ENCODE measurements at regions not wholly inside any gene's neighbourhood (a gene's known extent, or its start where the extent isn't known, plus 50 kb on each side); places are given as distances from the start of the nearest gene placed in this dataset.

GRCh38 chrX:139290310-139290709, 240.2 kb upstream of the F9 start:
- DNase-seq (ENCODE audit: low spot score) = no peak

- no peak for DNase-seq (ENCODE audit: low spot score)
These were observed 243.2 kb upstream of the F9 start for GRCh38 chrX:139287155-139287924.

GRCh38 chrX:139286342-139286741, 244.2 kb upstream of the F9 start:
- no peak for DNase-seq (ENCODE audit: low spot score)

GRCh38 chrX:139267851-139268250, 262.7 kb upstream of the F9 start:
- DNase-seq (ENCODE audit: low spot score) = no peak

- DNase-seq (ENCODE audit: low spot score) = no peak
These were observed 284.2 kb upstream of the F9 start for GRCh38 chrX:139246295-139246694.

GRCh38 chrX:139237141-139237540, 293.4 kb upstream of the F9 start:
- no peak for DNase-seq (ENCODE audit: low spot score)

- no peak for DNase-seq (ENCODE audit: low spot score)
These were observed 295.6 kb upstream of the F9 start for GRCh38 chrX:139234898-139235297.

- no peak for DNase-seq (ENCODE audit: low spot score)
These were observed 305.4 kb upstream of the F9 start for GRCh38 chrX:139224953-139225665.

- DNase-seq (ENCODE audit: low spot score) = no peak
These were observed 307.9 kb upstream of the F9 start for GRCh38 chrX:139222511-139223200.

GRCh38 chrX:139213241-139213709, 317.3 kb upstream of the F9 start:
- DNase-seq (ENCODE audit: low spot score) = no peak

GRCh38 chrX:139211568-139212182, 318.9 kb upstream of the F9 start:
- DNase-seq (ENCODE audit: low spot score) = no peak

GRCh38 chrX:139209342-139209741, 321.2 kb upstream of the F9 start:
- DNase-seq (ENCODE audit: low spot score) = no peak

GRCh38 chrX:139207655-139208054, 322.9 kb upstream of the F9 start:
- no peak for DNase-seq (ENCODE audit: low spot score)

- no peak for DNase-seq (ENCODE audit: low spot score)
These were observed 323.6 kb upstream of the F9 start for GRCh38 chrX:139206914-139207313.

GRCh38 chrX:139204898-139205667, 325.5 kb upstream of the F9 start:
- peak; percentile 64 for DNase-seq (ENCODE audit: low spot score)

- no peak for DNase-seq (ENCODE audit: low spot score)
These were observed 326.0 kb upstream of the F9 start for GRCh38 chrX:139204571-139204897.

- DNase-seq (ENCODE audit: low spot score) = peak; percentile 58
These were observed 326.6 kb upstream of the F9 start for GRCh38 chrX:139203651-139204570.

GRCh38 chrX:139202742-139203420, 327.7 kb upstream of the F9 start:
- peak; percentile 6 for DNase-seq (ENCODE audit: low spot score)

GRCh38 chrX:139201924-139202323, 328.6 kb upstream of the F9 start:
- no peak for DNase-seq (ENCODE audit: low spot score)

- no peak for DNase-seq (ENCODE audit: low spot score)
These were observed 329.7 kb upstream of the F9 start for GRCh38 chrX:139200793-139201192.
